Body of pancreas (tissue), 4 donors: ENCODE measurements at regions not wholly inside any gene's neighbourhood (a gene's known extent, or its start where the extent isn't known, plus 50 kb on each side); places are given as distances from the start of the nearest gene placed in this dataset.

ENCODE experiments used
- CTCF ChIP-seq, 7 experiments: fragments of 450-650 bp in 4 of 7; fragments of 200-600 bp in 3 of 7; sonication (generic) in 3 of 7; IDR thresholded peaks; one replicate each; pipeline ENCODE4 v1.5.1; 2016 to 2019; ENCODE audit warnings: antibody characterized with exemption in 7 of 7
- POLR2A ChIP-seq, 3 donors: fragments of 450-650 bp; IDR thresholded peaks; one replicate each; pipeline ENCODE4 v1.6.1; 2016; ENCODE audit warnings: antibody characterized with exemption in 3 of 3, mild to moderate bottlenecking in 2 of 3

DNA sequence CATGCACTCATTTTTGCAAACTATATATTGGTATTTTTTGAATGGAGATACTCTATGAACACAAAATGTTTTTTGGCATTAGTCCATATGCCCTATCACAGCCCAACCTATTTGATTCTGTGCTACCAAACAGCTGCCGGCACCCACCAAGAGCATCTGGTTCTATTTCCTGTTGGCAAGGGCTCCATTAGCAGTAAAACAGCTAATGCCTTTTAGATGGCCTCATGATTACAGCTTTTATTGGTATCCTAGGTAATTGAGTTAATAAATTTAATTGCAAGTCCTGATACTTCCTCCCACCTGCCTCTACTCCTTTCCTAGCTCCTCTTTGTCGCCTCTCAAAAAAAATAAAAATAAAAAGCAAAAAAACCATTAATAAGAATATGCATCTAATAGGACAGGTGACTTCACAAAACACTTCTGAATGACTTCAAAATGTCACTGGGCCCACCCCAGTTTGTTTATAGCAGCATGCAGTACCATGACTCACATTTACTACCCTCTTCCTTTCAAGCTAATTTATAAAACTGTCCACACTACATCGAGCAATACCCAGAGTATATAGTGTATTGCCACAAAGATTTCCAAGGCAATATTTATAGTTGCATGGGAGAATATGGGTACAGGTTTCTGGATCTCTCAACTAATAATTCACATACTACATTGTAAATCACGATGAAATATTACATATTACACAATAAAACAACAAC lies 620.4 kb downstream of the SLCO4C1 start:
- TF ChIP-seq CTCF (IDR thresholded peaks at IDR 0.05): no peak
- no peak for TF ChIP-seq POLR2A (IDR thresholded peaks at IDR 0.05)
